ENCODE measurements at regions not wholly inside any gene's neighbourhood (a gene's known extent, or its start where the extent isn't known, plus 50 kb on each side); places are given as distances from the start of the nearest gene placed in this dataset.

- intact Hi-C loops (cut with DNase I; ENCODE audit: low total_unique reads) = no loop called here
- peak overlapping the region; percentile 60 to 64 for H3K4me3 ChIP-seq
- H3K4me1 ChIP-seq = no peaks in the 10 kb centered on the region
- H3K9me3 ChIP-seq = no peaks in the 10 kb centered on the region
- H3K36me3 ChIP-seq = no peaks in the 10 kb centered on the region
- no peak for DNase-seq
- H3K27ac ChIP-seq = peak overlapping the region; percentile 87 to 91
- TF ChIP-seq POLR2A (IDR thresholded peaks at IDR 0.05) (no peak), CTCF (IDR thresholded peaks at IDR 0.05) (no peak)
- H3K27me3 ChIP-seq = peaks cover 0 to 27% of the 10 kb centered on the region in 2 donors
Measured at GRCh38 chr6:105995391-105995865, 90.7 kb upstream of the PRDM1 start.

- Histone ChIP-seq H3K27me3 (peaks cover 0 to 27% of the 10 kb centered on the region in 2 donors), H3K4me3 (peak overlapping the region; percentile 60 to 64)
Measured at GRCh38 chr6:105994591-105995390, 91.3 kb upstream of the PRDM1 start.

GRCh38 chr6:105994118-105994590 is 92.0 kb upstream of the PRDM1 start:
- peak overlapping the region; percentile 87 to 91 for H3K27ac ChIP-seq
- no peak for TF ChIP-seq POLR2A (IDR thresholded peaks at IDR 0.05)
- TF ChIP-seq CTCF (IDR thresholded peaks at IDR 0.05) = no peak
- no peaks in the 10 kb centered on the region for H3K9me3 ChIP-seq
- peak overlapping the region; percentile 60 to 64 for H3K4me3 ChIP-seq
- peak; percentile 21 to 45 for DNase-seq
- no peaks in the 10 kb centered on the region for H3K4me1 ChIP-seq
- H3K36me3 ChIP-seq = no peaks in the 10 kb centered on the region
- peaks cover 0 to 27% of the 10 kb centered on the region in 2 donors for H3K27me3 ChIP-seq
- intact Hi-C loops (cut with DNase I; ENCODE audit: low total_unique reads) = no loop called here

More at GRCh38 chr6:105994591-105995390, 91.3 kb upstream of the PRDM1 start:
- Histone ChIP-seq H3K36me3 (no peaks in the 10 kb centered on the region), H3K4me1 (no peaks in the 10 kb centered on the region), H3K27ac (peak overlapping the region; percentile 87 to 91), H3K9me3 (no peaks in the 10 kb centered on the region)
- intact Hi-C loops (cut with DNase I; ENCODE audit: low total_unique reads) = no loop called here
- TF ChIP-seq CTCF (IDR thresholded peaks at IDR 0.05) (no peak), POLR2A (IDR thresholded peaks at IDR 0.05) (peak in 1 of 2 donors; percentile 53)
- peak; percentile 59 to 67 for DNase-seq

- Histone ChIP-seq H3K27ac (peak overlapping the region; percentile 87 to 91), H3K27me3 (peaks cover 0 to 26% of the 10 kb centered on the region in 2 donors)
Measured at GRCh38 chr6:105993341-105994117, 92.6 kb upstream of the PRDM1 start.

More at GRCh38 chr6:105993341-105994117, 92.6 kb upstream of the PRDM1 start:
- no peaks in the 10 kb centered on the region for H3K9me3 ChIP-seq
- intact Hi-C loops (cut with DNase I; ENCODE audit: low total_unique reads) = no loop called here
- no peaks in the 10 kb centered on the region for H3K4me1 ChIP-seq
- DNase-seq = peak in 1 of 2 donors; percentile 40
- no peaks in the 10 kb centered on the region for H3K36me3 ChIP-seq
- TF ChIP-seq POLR2A (IDR thresholded peaks at IDR 0.05) = no peak
- TF ChIP-seq CTCF (IDR thresholded peaks at IDR 0.05) = no peak
- peak overlapping the region; percentile 60 to 64 for H3K4me3 ChIP-seq
